ENCODE measurements at regions not wholly inside any gene's neighbourhood (a gene's known extent, or its start where the extent isn't known, plus 50 kb on each side); places are given as distances from the start of the nearest gene placed in this dataset.
A peak's percentile ranks its signal among the peaks of the same experiment; 100 is the strongest.

DNA sequence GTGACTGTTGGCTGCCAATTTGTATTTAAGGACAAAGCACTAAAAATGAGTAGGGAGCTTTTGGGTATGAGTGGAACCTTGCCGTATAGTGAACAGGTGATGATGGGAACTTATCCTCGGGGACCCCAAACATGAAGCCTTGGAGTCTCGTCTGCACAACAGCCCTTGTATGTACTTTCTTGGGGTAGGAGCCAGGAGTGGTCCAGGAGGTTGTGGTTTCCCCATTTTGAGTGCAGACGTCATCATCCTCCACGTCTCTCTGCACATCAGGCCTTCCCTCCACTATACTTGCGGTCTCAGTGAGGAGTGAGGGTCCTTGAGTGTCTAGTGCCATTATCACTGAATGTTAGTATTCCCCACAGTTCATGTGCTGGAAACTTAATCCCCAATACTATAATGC is 101.5 kb upstream of the HS6ST1 start:
- ChIA-PET POLR2A (no interaction called here), CTCF (interaction anchor here (1.0 to 1.2 kb wide), 2 partner anchors 12 to 20 kb away, joined by 4 to 5 read pairs; no protein-coding TSS in a partner anchor)
- TF ChIP-seq, protein P1, sequence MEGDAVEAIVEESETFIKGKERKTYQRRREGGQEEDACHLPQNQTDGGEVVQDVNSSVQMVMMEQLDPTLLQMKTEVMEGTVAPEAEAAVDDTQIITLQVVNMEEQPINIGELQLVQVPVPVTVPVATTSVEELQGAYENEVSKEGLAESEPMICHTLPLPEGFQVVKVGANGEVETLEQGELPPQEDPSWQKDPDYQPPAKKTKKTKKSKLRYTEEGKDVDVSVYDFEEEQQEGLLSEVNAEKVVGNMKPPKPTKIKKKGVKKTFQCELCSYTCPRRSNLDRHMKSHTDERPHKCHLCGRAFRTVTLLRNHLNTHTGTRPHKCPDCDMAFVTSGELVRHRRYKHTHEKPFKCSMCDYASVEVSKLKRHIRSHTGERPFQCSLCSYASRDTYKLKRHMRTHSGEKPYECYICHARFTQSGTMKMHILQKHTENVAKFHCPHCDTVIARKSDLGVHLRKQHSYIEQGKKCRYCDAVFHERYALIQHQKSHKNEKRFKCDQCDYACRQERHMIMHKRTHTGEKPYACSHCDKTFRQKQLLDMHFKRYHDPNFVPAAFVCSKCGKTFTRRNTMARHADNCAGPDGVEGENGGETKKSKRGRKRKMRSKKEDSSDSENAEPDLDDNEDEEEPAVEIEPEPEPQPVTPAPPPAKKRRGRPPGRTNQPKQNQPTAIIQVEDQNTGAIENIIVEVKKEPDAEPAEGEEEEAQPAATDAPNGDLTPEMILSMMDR (IDR thresholded peaks at IDR 0.05; ENCODE audit: insufficient read depth, low read length, missing control alignments), result no peak
- DNase-seq (ENCODE audit: low read depth, low spot score), result no peak
- H3K4me3 ChIP-seq (ENCODE audit: low read depth, low read length), result no peak overlapping the region

DNA sequence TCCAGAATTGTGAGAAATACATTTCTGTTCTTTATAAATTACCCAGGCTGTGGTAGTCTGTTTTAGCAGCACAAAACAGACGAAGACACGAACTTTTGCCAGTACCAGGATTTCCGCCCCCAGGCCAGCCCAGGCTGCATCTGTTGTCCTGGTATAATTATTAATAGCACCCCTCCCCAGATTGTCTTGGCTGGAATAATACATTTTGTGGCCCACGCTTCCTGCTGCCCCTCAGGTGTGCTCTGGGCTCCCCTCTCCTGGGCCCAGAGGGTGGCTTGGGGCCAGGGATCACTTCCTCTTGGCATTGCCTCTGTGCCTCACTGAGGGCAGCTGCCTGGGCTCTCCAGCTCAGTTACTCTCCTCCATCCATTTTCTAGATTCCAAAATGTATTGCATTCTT is 102.1 kb upstream of the HS6ST1 start:
- POLR2A ChIA-PET, result no interaction called here
- TF ChIP-seq, protein P1 (IDR thresholded peaks at IDR 0.05; ENCODE audit: insufficient read depth, low read length, missing control alignments), result no peak
- no peak for DNase-seq (ENCODE audit: low read depth, low spot score)
- CTCF ChIA-PET, result interaction anchor here (0.6 to 1.2 kb wide), 2 partner anchors 12 to 23 kb away, joined by 3 to 5 read pairs; no protein-coding TSS in a partner anchor
- no peak overlapping the region for H3K4me3 ChIP-seq (ENCODE audit: low read depth, low read length)

DNA sequence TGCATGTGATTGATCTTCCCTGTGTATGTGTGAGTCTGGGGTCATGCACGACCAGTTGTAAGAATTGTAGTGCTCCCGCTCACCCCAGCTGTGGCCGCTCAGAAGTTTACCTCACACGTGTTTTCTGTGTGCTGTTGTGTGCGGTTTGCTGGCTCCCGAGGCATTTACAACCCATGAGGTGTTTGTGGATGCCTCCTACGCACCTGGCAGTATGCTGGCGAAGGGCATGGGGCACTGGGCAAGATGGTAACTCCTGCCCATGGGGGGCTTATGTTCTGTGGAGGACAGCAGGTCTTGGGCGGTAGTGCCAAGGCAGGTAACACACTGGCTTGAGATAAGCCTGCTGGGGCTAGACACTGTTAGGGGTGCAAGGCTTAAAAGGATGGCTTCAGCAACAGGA is 102.6 kb upstream of the HS6ST1 start:
- TF ChIP-seq, protein P1 (IDR thresholded peaks at IDR 0.05; ENCODE audit: insufficient read depth, low read length, missing control alignments), result no peak
- H3K4me3 ChIP-seq (ENCODE audit: low read depth, low read length), result no peak overlapping the region
- POLR2A ChIA-PET, result no interaction called here
- no peak for DNase-seq (ENCODE audit: low read depth, low spot score)
- CTCF ChIA-PET, result interaction anchor here (1.2 to 1.6 kb wide), 2 partner anchors 10 to 13 kb away, joined by 4 to 5 read pairs; no protein-coding TSS in a partner anchor

DNA sequence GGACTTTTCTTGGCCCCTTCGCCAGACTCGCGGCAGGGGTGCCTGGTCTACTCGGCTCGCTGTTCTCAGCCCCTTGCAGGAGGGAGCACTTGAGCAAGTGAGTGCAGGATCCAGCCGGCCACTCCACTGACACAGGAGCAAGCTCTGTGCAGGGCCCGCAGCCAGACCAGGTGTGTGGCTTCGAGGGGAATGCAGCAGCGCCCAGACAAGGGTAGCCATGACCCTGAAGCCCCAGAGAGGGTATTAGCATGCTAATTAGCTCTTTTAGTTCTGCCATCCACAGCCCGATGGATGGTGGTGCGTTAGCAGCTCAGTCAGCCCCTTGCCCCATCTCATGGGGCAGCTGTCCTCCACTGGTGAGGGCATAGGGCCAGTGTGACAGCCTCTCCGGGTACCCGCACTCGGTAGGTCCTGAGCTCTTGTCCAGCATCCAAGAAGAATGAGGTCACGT is 103.2 kb upstream of the HS6ST1 start:
- ChIA-PET POLR2A (no interaction called here), CTCF (interaction anchor here (1.1 to 1.6 kb wide), 2 partner anchors 9 to 333 kb away, joined by 3 to 4 read pairs; no protein-coding TSS in a partner anchor)
- H3K4me3 ChIP-seq (ENCODE audit: low read depth, low read length), result no peak overlapping the region

DNA sequence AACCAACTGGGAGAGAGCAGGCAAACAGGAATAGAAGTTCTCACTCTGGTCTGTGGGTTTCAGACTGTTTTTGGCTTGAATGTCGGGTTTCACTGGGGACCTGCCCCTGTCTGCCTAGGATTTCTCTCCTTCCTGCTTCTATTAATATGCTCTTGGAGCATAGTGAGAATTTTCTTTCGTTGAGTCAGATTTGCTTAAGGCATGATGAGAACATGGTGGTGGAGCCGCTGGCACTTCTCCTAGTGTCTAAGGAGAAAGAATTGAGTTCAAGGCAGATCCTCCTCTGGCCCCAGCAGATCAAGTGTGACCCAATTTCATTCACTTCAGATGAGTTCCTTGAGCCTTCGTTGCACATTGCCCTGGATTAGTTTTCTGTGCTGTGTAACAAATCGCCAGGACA is 103.9 kb upstream of the HS6ST1 start:
- H3K4me3 ChIP-seq (ENCODE audit: low read depth, low read length), result no peak overlapping the region
- ChIA-PET CTCF (interaction anchor here (1.1 to 1.6 kb wide), 3 partner anchors 9 to 332 kb away, joined by 3 to 4 read pairs (median 4); no protein-coding TSS in a partner anchor), POLR2A (interaction anchor here (0.9 kb wide), 1 partner anchor 9 kb away, joined by 5 read pairs; no protein-coding TSS in a partner anchor)
- TF ChIP-seq, protein P1 (IDR thresholded peaks at IDR 0.05; ENCODE audit: insufficient read depth, low read length, missing control alignments), result no peak
- peak; percentile 85 for DNase-seq (ENCODE audit: low read depth, low spot score)

More for the DNA sequence above, 103.2 kb upstream of the HS6ST1 start:
- TF ChIP-seq, protein P1 (IDR thresholded peaks at IDR 0.05; ENCODE audit: insufficient read depth, low read length, missing control alignments), result no peak
- DNase-seq (ENCODE audit: low read depth, low spot score), result no peak

DNA sequence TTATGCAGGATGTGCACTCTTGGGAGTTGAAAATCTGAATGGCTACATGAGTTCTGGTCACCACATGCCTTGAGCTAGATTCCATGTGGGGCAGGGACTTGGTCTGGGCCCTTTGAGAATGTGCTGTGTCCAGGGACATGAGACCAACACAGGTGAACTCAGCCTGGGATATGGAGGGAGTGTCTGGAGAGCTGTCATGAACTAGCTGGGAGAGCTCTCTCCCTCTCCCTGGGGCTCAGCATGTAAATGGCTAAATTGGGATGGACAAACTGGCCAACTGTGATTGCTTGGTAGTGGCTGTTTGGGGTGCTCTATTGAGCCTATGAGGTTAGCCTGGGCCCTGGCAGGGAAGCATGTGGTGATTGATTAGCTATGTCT is 105.1 kb upstream of the HS6ST1 start:
- DNase-seq (ENCODE audit: low read depth, low spot score), result no peak
- ChIA-PET POLR2A (interaction anchor here (0.9 kb wide), 1 partner anchor 10 kb away, joined by 5 read pairs; no protein-coding TSS in a partner anchor), CTCF (interaction anchor here (0.8 to 1.5 kb wide), 4 partner anchors 9 to 43 kb away, joined by 3 to 4 read pairs (median 4); no protein-coding TSS in a partner anchor)
- TF ChIP-seq, protein P1 (IDR thresholded peaks at IDR 0.05; ENCODE audit: insufficient read depth, low read length, missing control alignments), result no peak
- H3K4me3 ChIP-seq (ENCODE audit: low read depth, low read length), result no peak overlapping the region

Measured in AG04449 (cell line).